SJCRH30 (cell line): ENCODE measurements at regions not wholly inside any gene's neighbourhood (a gene's known extent, or its start where the extent isn't known, plus 50 kb on each side); places are given as distances from the start of the nearest gene placed in this dataset.

Experiments used
- DNase-seq, 2 experiments: peaks; one replicate each; pipeline ENCODE4 v3.0.0-alpha.2; 2015 to 2020
- H3K27ac ChIP-seq: fragments of 250-450 bp; sonication (Bioruptor Pico); 2 replicates; pipeline ENCODE4 v1.5.1; 2020; ENCODE audit warnings: mild to moderate bottlenecking, moderate library complexity
- H3K27me3 ChIP-seq: fragments of 250-450 bp; sonication (Bioruptor Pico); 2 replicates; pipeline ENCODE4 v1.5.1; 2020; ENCODE audit warnings: mild to moderate bottlenecking, moderate library complexity
- H3K36me3 ChIP-seq: fragments of 250-450 bp; sonication (Bioruptor Pico); 2 replicates; pipeline ENCODE4 v1.5.1; 2020; ENCODE audit warnings: mild to moderate bottlenecking, moderate library complexity
- H3K4me1 ChIP-seq: fragments of 250-450 bp; sonication (Bioruptor Pico); 2 replicates; pipeline ENCODE4 v1.5.1; 2020; ENCODE audit warnings: mild to moderate bottlenecking, moderate library complexity
- H3K4me3 ChIP-seq: fragments of 250-450 bp; sonication (Bioruptor Pico); 2 replicates; pipeline ENCODE4 v1.5.1; 2020; ENCODE audit warnings: mild to moderate bottlenecking, moderate library complexity
- H3K9me3 ChIP-seq: fragments of 250-450 bp; sonication (Bioruptor Pico); replicated peaks from 2 replicates; pipeline ENCODE4 v1.5.1; 2020; ENCODE audit warnings: mild to moderate bottlenecking, moderate library complexity

- H3K27ac ChIP-seq = no peak overlapping the region
- no peak for DNase-seq
- no peaks in the 10 kb centered on the region for H3K9me3 ChIP-seq
- H3K4me3 ChIP-seq = no peak overlapping the region
- no peaks in the 10 kb centered on the region for H3K4me1 ChIP-seq
- no peaks in the 10 kb centered on the region for H3K27me3 ChIP-seq
- no peaks in the 10 kb centered on the region for H3K36me3 ChIP-seq
Observed at GRCh38 chr13:58963321-58963720, 1200.4 kb downstream of the DIAPH3 start.

GRCh38 chr13:58964048-58964447 is 1199.7 kb downstream of the DIAPH3 start:
- H3K36me3 ChIP-seq = no peaks in the 10 kb centered on the region
- no peak for DNase-seq
- H3K4me3 ChIP-seq = no peak overlapping the region
- no peaks in the 10 kb centered on the region for H3K27me3 ChIP-seq
- no peak overlapping the region for H3K27ac ChIP-seq
- H3K9me3 ChIP-seq = no peaks in the 10 kb centered on the region
- no peaks in the 10 kb centered on the region for H3K4me1 ChIP-seq

GRCh38 chr13:58977085-58977484 is 1186.6 kb downstream of the DIAPH3 start:
- no peak overlapping the region for H3K27ac ChIP-seq
- no peaks in the 10 kb centered on the region for H3K4me1 ChIP-seq

DNA sequence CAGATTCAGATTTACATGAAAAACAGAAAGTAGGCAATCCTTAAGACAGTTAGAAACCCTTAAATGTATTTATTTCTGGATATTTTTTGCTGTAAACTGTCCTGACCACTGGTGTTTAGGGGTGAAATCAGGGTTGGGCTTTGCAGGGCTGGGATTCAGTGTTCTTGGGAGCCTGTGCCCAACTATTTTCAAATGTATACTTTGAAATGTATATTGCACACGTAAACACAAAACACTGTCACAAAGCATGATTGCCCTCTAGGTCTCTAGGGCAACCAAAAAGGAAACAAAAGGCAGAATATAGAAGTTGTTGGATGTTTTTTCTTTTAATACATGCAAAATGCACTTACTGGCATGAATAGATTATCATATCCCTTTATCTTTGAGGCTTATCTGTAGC is 1185.4 kb downstream of the DIAPH3 start:
- H3K27me3 ChIP-seq = no peaks in the 10 kb centered on the region
- no peaks in the 10 kb centered on the region for H3K9me3 ChIP-seq
- DNase-seq = no peak
- H3K4me1 ChIP-seq = no peaks in the 10 kb centered on the region
- H3K27ac ChIP-seq = no peak overlapping the region
- H3K4me3 ChIP-seq = no peak overlapping the region
- H3K36me3 ChIP-seq = no peaks in the 10 kb centered on the region

More at GRCh38 chr13:58977085-58977484, 1186.6 kb downstream of the DIAPH3 start:
- Histone ChIP-seq H3K27me3 (no peaks in the 10 kb centered on the region), H3K4me3 (no peak overlapping the region), H3K9me3 (no peaks in the 10 kb centered on the region), H3K36me3 (no peaks in the 10 kb centered on the region)
- no peak for DNase-seq

DNA sequence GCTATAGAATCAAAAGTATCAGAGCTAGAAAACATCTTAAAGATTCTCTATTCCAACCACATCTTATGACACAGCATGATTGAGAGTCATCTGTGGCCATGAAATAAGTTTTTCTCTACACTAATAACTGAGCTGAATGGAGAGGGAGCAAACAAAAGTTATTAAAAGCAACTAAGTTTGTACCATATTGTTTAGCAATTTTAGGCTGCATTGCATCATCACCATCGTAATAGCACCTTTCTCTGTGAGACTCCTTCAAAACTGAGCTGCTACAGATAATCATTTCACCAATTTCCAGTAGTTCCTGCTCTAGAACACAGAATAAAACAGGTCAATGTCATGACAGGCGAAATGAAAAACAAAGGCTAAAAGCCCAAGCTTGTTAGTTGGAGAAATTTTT is 1183.9 kb downstream of the DIAPH3 start:
- DNase-seq = no peak
- no peaks in the 10 kb centered on the region for H3K27me3 ChIP-seq
- no peaks in the 10 kb centered on the region for H3K36me3 ChIP-seq
- H3K9me3 ChIP-seq = no peaks in the 10 kb centered on the region
- no peak overlapping the region for H3K4me3 ChIP-seq
- no peak overlapping the region for H3K27ac ChIP-seq
- no peaks in the 10 kb centered on the region for H3K4me1 ChIP-seq

- Histone ChIP-seq H3K4me3 (no peak overlapping the region), H3K36me3 (no peaks in the 10 kb centered on the region), H3K9me3 (no peaks in the 10 kb centered on the region), H3K4me1 (no peaks in the 10 kb centered on the region), H3K27ac (no peak overlapping the region), H3K27me3 (no peaks in the 10 kb centered on the region)
- DNase-seq = no peak
Observed at GRCh38 chr13:58985845-58986244, 1177.9 kb downstream of the DIAPH3 start.

DNA sequence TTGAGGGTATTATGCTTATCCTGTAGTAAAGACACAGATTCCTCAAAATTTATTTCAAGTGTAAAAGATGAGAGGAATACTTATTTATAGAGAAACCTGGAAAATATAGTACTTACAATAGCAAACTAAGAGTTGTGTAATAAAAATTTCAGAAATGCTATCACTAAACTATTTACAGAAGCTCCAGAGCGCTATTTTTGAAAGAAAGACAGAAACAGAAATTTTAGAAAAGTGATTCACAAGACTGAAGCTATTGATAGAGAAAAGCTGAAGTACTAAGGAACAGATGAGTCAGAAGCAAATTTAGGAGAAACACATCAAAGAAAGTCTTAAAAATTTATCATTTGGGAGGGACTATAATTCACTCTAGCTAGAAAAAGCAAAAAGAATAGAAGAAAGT is 1174.2 kb downstream of the DIAPH3 start:
- no peaks in the 10 kb centered on the region for H3K9me3 ChIP-seq
- no peaks in the 10 kb centered on the region for H3K27me3 ChIP-seq

DNA sequence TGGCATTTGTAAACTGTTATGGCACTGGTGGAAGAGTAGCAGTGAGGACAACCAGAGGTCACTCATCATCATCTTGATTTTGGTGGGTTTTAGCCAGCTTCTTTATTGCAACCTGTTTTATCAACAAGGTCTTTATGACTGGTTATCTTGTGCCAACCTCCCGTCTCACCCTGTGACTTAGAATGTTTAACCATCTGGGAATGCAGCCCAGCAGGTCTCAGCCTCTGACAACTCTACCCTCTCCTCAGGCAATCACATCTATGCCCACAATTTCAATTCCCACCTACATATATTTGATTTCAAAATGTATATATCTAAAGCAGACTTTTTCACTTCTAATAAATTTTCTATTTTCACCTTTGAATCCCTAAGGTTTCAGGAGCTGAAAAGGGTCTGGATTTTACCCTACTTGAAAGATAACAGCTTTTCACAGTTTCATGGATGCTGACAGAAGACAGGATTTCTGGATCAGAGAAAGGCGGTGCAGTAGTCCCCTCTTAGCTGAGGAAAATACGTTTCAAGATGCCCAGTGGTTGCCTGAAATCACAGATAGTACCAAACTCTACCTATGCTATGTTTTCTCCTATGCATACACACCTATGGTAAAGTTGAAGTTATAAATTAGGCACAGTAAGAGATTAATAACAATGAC is 1171.8 kb downstream of the DIAPH3 start:
- H3K36me3 ChIP-seq = no peaks in the 10 kb centered on the region

More for the DNA sequence above, 1174.2 kb downstream of the DIAPH3 start:
- Histone ChIP-seq H3K4me3 (no peak overlapping the region), H3K36me3 (no peaks in the 10 kb centered on the region), H3K4me1 (no peaks in the 10 kb centered on the region), H3K27ac (no peak overlapping the region)
- DNase-seq = no peak

DNA sequence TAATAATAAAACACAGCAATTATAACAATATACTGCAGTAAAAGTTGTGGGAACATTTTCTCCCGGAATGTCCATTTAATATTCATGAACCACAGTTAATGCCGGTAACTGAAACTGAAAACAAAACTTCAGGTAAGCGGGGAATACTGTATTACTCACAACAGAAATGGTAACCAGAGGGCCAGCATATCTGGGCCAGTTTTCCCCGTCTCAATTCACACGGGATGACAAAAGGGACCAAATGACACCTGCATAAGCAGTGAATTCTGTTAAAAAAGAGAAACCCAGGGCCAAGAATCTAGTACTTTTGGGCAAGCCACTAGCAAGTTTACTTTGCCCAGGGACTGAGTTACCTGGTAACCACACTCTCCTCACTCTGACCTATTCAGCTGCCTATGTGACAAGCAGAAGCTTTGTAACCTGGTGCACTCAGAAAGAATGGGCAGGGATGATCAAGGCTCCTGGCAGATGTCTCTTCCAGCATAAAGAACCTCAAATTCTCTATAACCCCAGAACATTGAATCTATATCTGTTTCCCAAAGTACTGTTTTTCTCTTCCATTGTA is 1171.2 kb downstream of the DIAPH3 start:
- Histone ChIP-seq H3K4me3 (no peak overlapping the region), H3K27me3 (no peaks in the 10 kb centered on the region), H3K4me1 (no peaks in the 10 kb centered on the region), H3K36me3 (no peaks in the 10 kb centered on the region), H3K27ac (no peak overlapping the region), H3K9me3 (no peaks in the 10 kb centered on the region)
- no peak for DNase-seq

More for the DNA sequence above, 1171.8 kb downstream of the DIAPH3 start:
- no peak for DNase-seq
- H3K4me3 ChIP-seq = no peak overlapping the region
- no peaks in the 10 kb centered on the region for H3K9me3 ChIP-seq
- H3K4me1 ChIP-seq = no peaks in the 10 kb centered on the region
- no peak overlapping the region for H3K27ac ChIP-seq
- H3K27me3 ChIP-seq = no peaks in the 10 kb centered on the region

DNA sequence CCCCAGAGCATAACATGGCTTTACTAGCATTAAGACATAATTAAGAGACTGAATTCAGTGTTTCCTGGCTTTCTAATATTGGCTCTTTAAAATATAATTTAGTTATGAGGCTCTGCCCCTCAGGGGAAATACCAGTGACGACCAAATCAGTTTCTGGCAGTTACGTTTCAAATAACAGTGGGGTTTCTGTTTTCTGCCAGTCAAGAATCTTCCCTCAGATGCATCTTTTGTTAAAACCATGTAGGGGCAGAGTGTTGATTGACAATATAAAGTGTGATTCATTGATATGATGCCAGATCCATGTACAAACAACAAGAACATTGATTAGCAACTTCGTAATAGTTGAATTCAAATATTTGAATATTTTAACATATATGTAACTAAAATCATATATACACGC is 1169.7 kb downstream of the DIAPH3 start:
- Histone ChIP-seq H3K27ac (no peak overlapping the region), H3K4me1 (no peaks in the 10 kb centered on the region), H3K36me3 (no peaks in the 10 kb centered on the region), H3K27me3 (no peaks in the 10 kb centered on the region), H3K4me3 (no peak overlapping the region), H3K9me3 (no peaks in the 10 kb centered on the region)
- no peak for DNase-seq

DNA sequence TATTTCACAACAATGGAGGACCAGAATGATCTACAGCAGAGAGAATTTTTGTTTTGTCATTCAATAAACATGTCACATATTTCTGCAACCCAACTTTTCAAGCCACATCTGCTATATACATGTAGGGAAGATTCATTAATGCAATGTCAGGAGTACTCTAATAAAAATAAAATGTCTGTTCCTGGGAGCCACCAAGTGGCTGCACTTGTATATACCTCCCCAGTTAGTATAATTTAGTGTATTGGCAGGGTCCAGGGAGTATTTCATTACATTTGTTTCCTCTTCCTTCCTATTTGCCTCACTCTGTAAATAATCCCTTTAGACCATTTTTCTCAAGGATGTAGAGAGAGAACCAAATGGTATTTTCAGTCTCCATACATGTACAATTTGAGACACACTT is 1169.0 kb downstream of the DIAPH3 start:
- H3K27ac ChIP-seq = no peak overlapping the region
- no peaks in the 10 kb centered on the region for H3K27me3 ChIP-seq
- no peak for DNase-seq

GRCh38 chr13:58998716-58999115 is 1165.0 kb downstream of the DIAPH3 start:
- H3K27ac ChIP-seq = no peak overlapping the region
- no peaks in the 10 kb centered on the region for H3K27me3 ChIP-seq
- no peak for DNase-seq
- H3K36me3 ChIP-seq = no peaks in the 10 kb centered on the region
- no peaks in the 10 kb centered on the region for H3K4me1 ChIP-seq
- H3K4me3 ChIP-seq = no peak overlapping the region
- no peaks in the 10 kb centered on the region for H3K9me3 ChIP-seq

More for the DNA sequence above, 1169.0 kb downstream of the DIAPH3 start:
- Histone ChIP-seq H3K4me3 (no peak overlapping the region), H3K4me1 (no peaks in the 10 kb centered on the region), H3K9me3 (no peaks in the 10 kb centered on the region), H3K36me3 (no peaks in the 10 kb centered on the region)

- H3K36me3 ChIP-seq = no peaks in the 10 kb centered on the region
- H3K27me3 ChIP-seq = no peaks in the 10 kb centered on the region
- DNase-seq = no peak
- H3K27ac ChIP-seq = no peak overlapping the region
- H3K4me1 ChIP-seq = no peaks in the 10 kb centered on the region
- H3K9me3 ChIP-seq = no peaks in the 10 kb centered on the region
- no peak overlapping the region for H3K4me3 ChIP-seq
Observed at GRCh38 chr13:58999851-59000250, 1163.9 kb downstream of the DIAPH3 start.

DNA sequence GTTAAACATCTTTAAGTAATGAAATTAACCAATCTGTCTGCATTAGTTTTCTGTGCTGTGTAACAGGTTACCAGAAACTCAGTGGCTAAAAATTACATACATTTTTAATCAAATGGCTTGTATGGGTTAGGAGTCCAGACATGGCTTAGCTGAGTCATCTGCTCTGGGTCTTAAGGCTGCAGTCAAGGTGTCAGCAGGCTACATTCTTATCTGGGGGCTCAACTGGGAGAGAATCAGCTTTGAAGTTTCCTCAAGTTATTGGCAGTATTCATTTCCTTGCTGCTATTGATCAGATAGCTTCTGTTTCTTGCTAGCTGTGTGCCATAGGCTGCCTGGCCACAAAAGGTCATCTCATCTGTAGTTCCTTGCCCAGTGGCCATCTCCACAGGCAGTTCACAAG is 1163.0 kb downstream of the DIAPH3 start:
- DNase-seq = no peak
- H3K36me3 ChIP-seq = no peaks in the 10 kb centered on the region
- H3K9me3 ChIP-seq = no peaks in the 10 kb centered on the region
- no peak overlapping the region for H3K4me3 ChIP-seq
- no peaks in the 10 kb centered on the region for H3K27me3 ChIP-seq
- H3K27ac ChIP-seq = no peak overlapping the region
- H3K4me1 ChIP-seq = no peaks in the 10 kb centered on the region

- H3K4me3 ChIP-seq = no peak overlapping the region
- no peaks in the 10 kb centered on the region for H3K27me3 ChIP-seq
- H3K9me3 ChIP-seq = no peaks in the 10 kb centered on the region
- no peak overlapping the region for H3K27ac ChIP-seq
- no peaks in the 10 kb centered on the region for H3K36me3 ChIP-seq
- no peak for DNase-seq
- H3K4me1 ChIP-seq = no peaks in the 10 kb centered on the region
Observed at GRCh38 chr13:59012731-59013130, 1151.0 kb downstream of the DIAPH3 start.

DNA sequence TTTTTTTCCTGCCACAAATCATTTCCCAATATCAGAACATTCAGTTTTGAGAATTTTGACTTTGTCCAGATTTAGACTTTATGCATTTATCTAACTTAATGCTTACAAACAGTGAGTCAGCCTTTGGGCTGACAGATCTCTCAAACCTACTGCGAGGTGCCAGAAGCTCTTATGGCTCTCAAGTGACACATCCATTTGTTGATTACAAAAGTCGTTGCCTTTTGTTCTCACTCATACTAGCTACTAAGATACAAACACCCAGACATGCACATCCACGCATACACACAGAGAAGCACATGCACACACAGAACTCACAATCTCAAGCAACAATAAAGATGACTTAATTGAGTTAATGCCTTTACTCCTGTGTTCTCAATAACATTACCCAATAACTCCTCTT is 1147.5 kb downstream of the DIAPH3 start:
- DNase-seq = no peak
- H3K9me3 ChIP-seq = no peaks in the 10 kb centered on the region
- H3K4me1 ChIP-seq = no peaks in the 10 kb centered on the region
- no peak overlapping the region for H3K4me3 ChIP-seq
- H3K27me3 ChIP-seq = no peaks in the 10 kb centered on the region
- no peaks in the 10 kb centered on the region for H3K36me3 ChIP-seq
- no peak overlapping the region for H3K27ac ChIP-seq
